PC-9 (cell line): ENCODE measurements at regions not wholly inside any gene's neighbourhood (a gene's known extent, or its start where the extent isn't known, plus 50 kb on each side); places are given as distances from the start of the nearest gene placed in this dataset.

Experiments
- BruUV-seq: library from RNA; stranded (reverse); fragments of 400-500 nt; replicated peaks from 2 replicates; lab custom pipeline; 2021; lab: Mats Ljungman, UMichigan
- CTCF ChIA-PET: fragments of 300-600 bp; sonication (Branson Sonifier 250); formaldehyde crosslinking; loops from one replicate; lab custom pipeline; 2022; ENCODE audit warnings: antibody characterized with exemption; lab: Charles Lee
- POLR2A ChIA-PET: fragments of 300-600 bp; sonication (Branson Sonifier 250); formaldehyde crosslinking; loops from one replicate; lab custom pipeline; 2022; ENCODE audit warnings: antibody characterized with exemption; ENCODE audit not compliant: unreplicated experiment; lab: Charles Lee
- DNase-seq, 2 experiments: peaks; one replicate each; pipeline versions ENCODE4 v3.0.0 to v3.0.0-alpha.2; 2015 to 2022; ENCODE audit warnings: mixed read lengths in 1 of 2
- H2AFZ ChIP-seq: fragments of 200-600 bp; sonication (generic); 2 replicates; pipeline ENCODE4 v1.8.1; 2017; ENCODE audit warnings: antibody characterized with exemption
- H3F3A ChIP-seq: fragments of 200-600 bp; sonication (generic); 2 replicates; pipeline ENCODE4 v1.8.1; 2017; ENCODE audit warnings: antibody characterized with exemption, mild to moderate bottlenecking, low read depth; ENCODE audit not compliant: insufficient read depth
- H3K27ac ChIP-seq: fragments of 200-600 bp; sonication (generic); 2 replicates; pipeline ENCODE4 v1.6.1; 2016; ENCODE audit warnings: mixed run types
- H3K27me3 ChIP-seq: fragments of 200-600 bp; sonication (generic); 2 replicates; pipeline ENCODE4 v1.6.1; 2016; ENCODE audit warnings: low read depth, mixed run types; ENCODE audit not compliant: insufficient read depth
- H3K36me3 ChIP-seq: fragments of 200-600 bp; sonication (generic); 2 replicates; pipeline ENCODE4 v1.6.1; 2016; ENCODE audit warnings: low read depth, mixed run types
- H3K4me1 ChIP-seq: fragments of 200-600 bp; sonication (generic); replicated peaks from 2 replicates; pipeline ENCODE4 v1.6.1; 2016; ENCODE audit warnings: mixed run types; ENCODE audit not compliant: insufficient read depth
- H3K4me2 ChIP-seq: fragments of 200-600 bp; sonication (generic); 2 replicates; pipeline ENCODE4 v1.6.1; 2017; ENCODE audit warnings: mixed run types
- H3K4me3 ChIP-seq: fragments of 200-600 bp; sonication (generic); 2 replicates; pipeline ENCODE4 v1.6.1; 2016; ENCODE audit warnings: mixed run types
- H3K79me2 ChIP-seq: fragments of 200-600 bp; sonication (generic); 2 replicates; pipeline ENCODE4 v1.6.1; 2017; ENCODE audit warnings: low read depth, mixed run types
- H3K9me2 ChIP-seq: fragments of 200-600 bp; sonication (generic); 2 replicates; pipeline ENCODE4 v1.8.1; 2017; ENCODE audit warnings: mild to moderate bottlenecking; ENCODE audit not compliant: insufficient read depth
- H3K9me3 ChIP-seq: fragments of 200-600 bp; sonication (generic); 2 replicates; pipeline ENCODE4 v1.8.1; 2016; ENCODE audit warnings: low read depth; ENCODE audit not compliant: insufficient read depth
- H4K20me1 ChIP-seq: fragments of 200-600 bp; sonication (generic); 2 replicates; pipeline ENCODE4 v1.8.1; 2017; ENCODE audit not compliant: insufficient read depth
- EZH2 ChIP-seq: fragments of 200-600 bp; sonication (generic); IDR thresholded peaks from 2 replicates; pipeline ENCODE4 v1.8.0; 2017; ENCODE audit warnings: antibody characterized with exemption, low read depth
- intact Hi-C: fragments of 100-400 bp; cut with micrococcal nuclease; formaldehyde crosslinking; loops from one replicate; pipeline ENCODE4 v1.10.0; 2022; ENCODE audit not compliant: unreplicated experiment
- TF ChIP-seq, protein P1 (sequence below): fragments of 200-600 bp; sonication (generic); conservative IDR thresholded peaks from 2 replicates; pipeline ENCODE4 v1.6.1; 2017; ENCODE audit warnings: mixed run types, antibody characterized with exemption, mild to moderate bottlenecking, moderate library complexity

DNA sequence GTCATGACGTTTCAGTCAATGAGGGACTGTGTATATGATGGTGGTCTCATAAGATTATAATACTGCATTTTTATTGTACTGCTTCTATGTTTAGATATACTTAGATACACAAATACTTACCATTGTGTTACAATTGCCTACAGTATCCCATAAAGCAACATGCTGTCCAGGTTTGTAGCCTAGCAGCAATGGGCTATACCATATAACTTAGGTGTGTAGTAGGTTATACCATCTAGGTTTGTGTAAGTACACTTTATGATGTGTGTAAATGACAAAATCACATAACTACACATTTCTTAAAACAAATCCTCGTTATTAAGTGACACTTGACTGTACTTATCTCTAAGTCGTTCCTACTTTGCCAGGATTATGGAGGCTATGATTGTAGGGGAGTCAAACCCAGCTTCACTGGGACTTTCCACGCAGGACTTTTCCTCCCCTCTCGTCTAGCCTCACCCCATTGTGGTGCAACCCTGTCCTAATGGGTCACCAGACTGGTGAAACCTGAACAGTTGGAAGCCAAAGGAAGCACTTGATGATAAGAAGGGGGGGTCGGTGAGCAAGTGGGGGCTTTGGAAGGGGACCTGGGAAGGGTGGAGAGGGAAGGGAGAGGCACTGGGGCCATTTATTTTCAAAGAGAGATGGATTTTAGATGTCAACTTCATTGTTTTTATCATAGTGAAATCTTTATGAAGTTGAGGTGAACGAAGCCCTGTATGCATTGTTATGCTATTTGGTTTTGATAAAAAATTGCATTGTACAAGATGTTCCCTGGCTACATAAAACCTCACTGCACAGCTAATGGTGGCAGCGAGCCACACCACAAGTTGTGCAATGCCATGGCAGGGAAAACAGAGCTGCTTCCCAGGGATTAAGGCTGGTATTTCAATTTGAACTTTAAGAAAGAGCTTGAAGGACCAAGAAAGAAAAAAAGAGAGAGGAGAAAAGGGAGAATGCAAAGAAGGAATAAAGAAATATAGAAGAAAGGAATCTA is 129.1 kb downstream of the EHF start:
- Histone ChIP-seq H3K9me2 (no peaks in the 10 kb centered on the region; the same call in 1 of the 2 replicates), H3K9me3 (no peaks in the 10 kb centered on the region; the same call in 1 of the 2 replicates), H2AFZ (no peak overlapping the region), H3F3A (peaks cover 9% of the 10 kb centered on the region), H3K36me3 (no peaks in the 10 kb centered on the region), H3K4me1 (peaks cover 24% of the 10 kb centered on the region), H3K4me3 (no peak overlapping the region), H4K20me1 (no peaks in the 10 kb centered on the region), H3K27ac (peak overlapping the region; percentile 8; the same call in 1 of the 2 replicates), H3K27me3 (no peaks in the 10 kb centered on the region), H3K79me2 (no peaks in the 10 kb centered on the region), H3K4me2 (peak overlapping the region; percentile 58)
- POLR2A ChIA-PET = interaction anchor here (0.6 to 0.8 kb wide), 3 partner anchors 55 to 136 kb away, joined by 4 to 27 read pairs (median 10); no protein-coding TSS in a partner anchor
- peak; percentile 80 to 87 for DNase-seq
- CTCF ChIA-PET = interaction anchor here (0.6 kb wide), 1 partner anchor 385 kb away, joined by 7 read pairs; no protein-coding TSS in a partner anchor
- BruUV-seq = no TSS peak
- intact Hi-C loops = loop anchor here (1.0 to 10.0 kb wide), 2 partner anchors 96 to 165 kb away; no protein-coding TSS in a partner anchor
- no peak for TF ChIP-seq EZH2
- TF ChIP-seq, protein P1, sequence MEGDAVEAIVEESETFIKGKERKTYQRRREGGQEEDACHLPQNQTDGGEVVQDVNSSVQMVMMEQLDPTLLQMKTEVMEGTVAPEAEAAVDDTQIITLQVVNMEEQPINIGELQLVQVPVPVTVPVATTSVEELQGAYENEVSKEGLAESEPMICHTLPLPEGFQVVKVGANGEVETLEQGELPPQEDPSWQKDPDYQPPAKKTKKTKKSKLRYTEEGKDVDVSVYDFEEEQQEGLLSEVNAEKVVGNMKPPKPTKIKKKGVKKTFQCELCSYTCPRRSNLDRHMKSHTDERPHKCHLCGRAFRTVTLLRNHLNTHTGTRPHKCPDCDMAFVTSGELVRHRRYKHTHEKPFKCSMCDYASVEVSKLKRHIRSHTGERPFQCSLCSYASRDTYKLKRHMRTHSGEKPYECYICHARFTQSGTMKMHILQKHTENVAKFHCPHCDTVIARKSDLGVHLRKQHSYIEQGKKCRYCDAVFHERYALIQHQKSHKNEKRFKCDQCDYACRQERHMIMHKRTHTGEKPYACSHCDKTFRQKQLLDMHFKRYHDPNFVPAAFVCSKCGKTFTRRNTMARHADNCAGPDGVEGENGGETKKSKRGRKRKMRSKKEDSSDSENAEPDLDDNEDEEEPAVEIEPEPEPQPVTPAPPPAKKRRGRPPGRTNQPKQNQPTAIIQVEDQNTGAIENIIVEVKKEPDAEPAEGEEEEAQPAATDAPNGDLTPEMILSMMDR = no peak

DNA sequence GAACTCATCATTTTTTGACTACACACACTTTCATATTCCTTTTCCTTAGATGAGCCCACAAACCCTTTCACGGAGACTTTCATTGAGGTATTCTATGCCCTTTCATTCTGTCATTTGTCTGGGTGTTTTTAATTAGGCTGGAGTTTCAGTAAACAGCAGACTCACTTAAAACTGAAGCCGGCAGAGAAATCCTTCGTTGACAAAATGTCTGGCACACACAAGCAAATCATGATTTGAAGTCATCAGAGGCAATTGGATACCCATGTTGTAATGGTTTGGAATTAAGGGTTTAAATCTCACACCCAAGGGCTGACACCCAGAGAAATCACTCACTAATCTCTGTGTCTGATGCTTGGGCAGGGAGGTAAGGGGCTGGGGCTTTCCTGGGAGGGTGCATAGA is 127.1 kb downstream of the EHF start:
- Histone ChIP-seq H3K79me2 (no peaks in the 10 kb centered on the region), H2AFZ (no peak overlapping the region), H3K27me3 (no peaks in the 10 kb centered on the region), H3K4me2 (no peak overlapping the region), H3K4me3 (no peak overlapping the region), H4K20me1 (no peaks in the 10 kb centered on the region), H3K9me3 (no peaks in the 10 kb centered on the region; the same call in 1 of the 2 replicates), H3K9me2 (no peaks in the 10 kb centered on the region; the same call in 1 of the 2 replicates), H3K4me1 (peaks cover 24% of the 10 kb centered on the region), H3K27ac (no peak overlapping the region), H3K36me3 (no peaks in the 10 kb centered on the region), H3F3A (peaks cover 9% of the 10 kb centered on the region)
- no peak for TF ChIP-seq EZH2
- TF ChIP-seq, protein P1 = no peak
- BruUV-seq = no TSS peak
- ChIA-PET POLR2A (no interaction called here), CTCF (no interaction called here)
- intact Hi-C loops = no loop called here
- DNase-seq = no peak

DNA sequence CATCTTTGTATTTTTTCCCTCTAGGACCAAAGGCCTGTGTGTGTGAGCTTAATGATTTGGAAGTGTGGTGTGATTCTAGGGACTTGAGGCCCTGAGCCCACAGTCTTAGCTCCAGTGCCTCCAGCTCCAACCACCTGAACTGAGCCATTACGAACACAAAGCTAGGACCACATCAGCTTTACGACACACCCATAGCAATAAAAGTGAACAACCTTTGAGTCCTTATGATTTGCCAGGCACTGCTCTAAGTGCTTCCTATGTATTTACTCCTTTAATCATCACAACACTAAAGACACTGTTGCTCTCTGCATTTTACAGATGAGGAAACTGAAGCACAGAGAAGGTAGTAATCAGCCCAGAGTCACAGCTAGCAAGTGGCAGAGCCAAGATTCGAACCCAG is 126.4 kb downstream of the EHF start:
- Histone ChIP-seq H3F3A (peaks cover 9% of the 10 kb centered on the region), H3K9me3 (no peaks in the 10 kb centered on the region), H3K4me1 (peaks cover 24% of the 10 kb centered on the region), H3K27me3 (no peaks in the 10 kb centered on the region), H3K79me2 (no peaks in the 10 kb centered on the region), H3K9me2 (no peaks in the 10 kb centered on the region; the same call in 1 of the 2 replicates), H3K4me3 (no peak overlapping the region), H3K27ac (no peak overlapping the region), H2AFZ (no peak overlapping the region), H3K4me2 (no peak overlapping the region), H3K36me3 (no peaks in the 10 kb centered on the region), H4K20me1 (no peaks in the 10 kb centered on the region)
- CTCF ChIA-PET = no interaction called here
- no TSS peak for BruUV-seq
- intact Hi-C loops = no loop called here
- POLR2A ChIA-PET = no interaction called here
- no peak for DNase-seq
- TF ChIP-seq, protein P1 = no peak
- no peak for TF ChIP-seq EZH2
